Nephron (organoid): ENCODE measurements at regions not wholly inside any gene's neighbourhood (a gene's known extent, or its start where the extent isn't known, plus 50 kb on each side); places are given as distances from the start of the nearest gene placed in this dataset.

Experiments used
- H3K27ac Mint-ChIP-seq, 3 experiments: 2 replicates each; pipeline ENCODE4 v1.8.0; 2020; ENCODE audit warnings: mixed read lengths in 3 of 3, mild to moderate bottlenecking in 2 of 3, moderate library complexity in 1 of 3
- H3K27me3 Mint-ChIP-seq: 2 replicates; pipeline ENCODE4 v1.8.0; 2021; ENCODE audit warnings: low read depth, mild to moderate bottlenecking, moderate library complexity, mixed read lengths
- H3K36me3 Mint-ChIP-seq: 2 replicates; pipeline ENCODE4 v1.8.0; 2020; ENCODE audit warnings: low read depth, mixed read lengths
- H3K4me1 Mint-ChIP-seq: 2 replicates; pipeline ENCODE4 v1.8.0; 2020; ENCODE audit warnings: mixed read lengths
- H3K4me3 Mint-ChIP-seq, 3 experiments: 2 replicates each; pipeline ENCODE4 v1.8.0; 2020; ENCODE audit warnings: mild to moderate bottlenecking in 3 of 3, mixed read lengths in 3 of 3, moderate library complexity in 2 of 3
- H3K9me3 Mint-ChIP-seq: 2 replicates; pipeline ENCODE4 v1.8.0; 2020; ENCODE audit warnings: mixed read lengths
- CTCF ChIP-seq, 3 experiments: fragments of 200-600 bp; sonication (generic); IDR thresholded peaks; one replicate each; pipeline ENCODE4 v1.5.0; 2021; ENCODE audit warnings: antibody characterized with exemption in 3 of 3; ENCODE audit not compliant: unreplicated experiment in 3 of 3

GRCh38 chr15:95169541-95170459 is 938.4 kb downstream of the MCTP2 start:
- Mint-ChIP-seq H3K4me3 (peak overlapping the region; percentile 42 to 52 (median 47)), H3K27ac (peak overlapping the region; percentile 96 to 98 (median 97)), H3K27me3 (peaks cover 4% of the 10 kb centered on the region), H3K9me3 (peaks cover 4% of the 10 kb centered on the region), H3K4me1 (peaks cover 52% of the 10 kb centered on the region), H3K36me3 (peaks cover 5% of the 10 kb centered on the region)
- no peak for TF ChIP-seq CTCF (IDR thresholded peaks at IDR 0.05; ENCODE audit: unreplicated experiment in 3 of 3)

- TF ChIP-seq CTCF (IDR thresholded peaks at IDR 0.05; ENCODE audit: unreplicated experiment in 3 of 3) = no peak
- H3K4me1 Mint-ChIP-seq = peaks cover 54% of the 10 kb centered on the region
- peak overlapping the region; percentile 42 to 52 (median 47) for H3K4me3 Mint-ChIP-seq
- H3K36me3 Mint-ChIP-seq = peaks cover 5% of the 10 kb centered on the region
- H3K27me3 Mint-ChIP-seq = peaks cover 4% of the 10 kb centered on the region
- H3K27ac Mint-ChIP-seq = peak overlapping the region; percentile 96 to 98 (median 97)
- H3K9me3 Mint-ChIP-seq = peaks cover 4% of the 10 kb centered on the region
Observed at GRCh38 chr15:95170561-95171380, 939.4 kb downstream of the MCTP2 start.

- H3K4me3 Mint-ChIP-seq = no peak overlapping the region
- peaks cover 4% of the 10 kb centered on the region for H3K9me3 Mint-ChIP-seq
- H3K27ac Mint-ChIP-seq = peak overlapping the region; percentile 96 to 98 (median 97)
- no peaks in the 10 kb centered on the region for H3K27me3 Mint-ChIP-seq
- H3K36me3 Mint-ChIP-seq = peaks cover 5% of the 10 kb centered on the region
- TF ChIP-seq CTCF (IDR thresholded peaks at IDR 0.05; ENCODE audit: unreplicated experiment in 3 of 3) = no peak
- H3K4me1 Mint-ChIP-seq = peaks cover 54% of the 10 kb centered on the region
Observed at GRCh38 chr15:95171564-95171963, 940.2 kb downstream of the MCTP2 start.

- Mint-ChIP-seq H3K4me1 (peaks cover 36% of the 10 kb centered on the region), H3K36me3 (no peaks in the 10 kb centered on the region), H3K27me3 (no peaks in the 10 kb centered on the region), H3K9me3 (peaks cover 7% of the 10 kb centered on the region), H3K27ac (peak overlapping the region; percentile 78 to 97 (median 97)), H3K4me3 (peak overlapping the region in 2 of 3 experiments; percentile 1 to 4)
- TF ChIP-seq CTCF (IDR thresholded peaks at IDR 0.05; ENCODE audit: unreplicated experiment in 3 of 3) = no peak
Observed at GRCh38 chr15:95174301-95175259, 943.2 kb downstream of the MCTP2 start.

GRCh38 chr15:95175914-95176658 is 944.7 kb downstream of the MCTP2 start:
- H3K27me3 Mint-ChIP-seq = no peaks in the 10 kb centered on the region
- no peak overlapping the region for H3K4me3 Mint-ChIP-seq
- H3K27ac Mint-ChIP-seq = peak overlapping the region; percentile 64 to 97 (median 70)
- TF ChIP-seq CTCF (IDR thresholded peaks at IDR 0.05; ENCODE audit: unreplicated experiment in 3 of 3) = no peak
- H3K4me1 Mint-ChIP-seq = peaks cover 21% of the 10 kb centered on the region
- H3K36me3 Mint-ChIP-seq = peaks cover 12% of the 10 kb centered on the region
- peaks cover 18% of the 10 kb centered on the region for H3K9me3 Mint-ChIP-seq
